Caco-2 (cell line): ENCODE measurements at regions not wholly inside any gene's neighbourhood (a gene's known extent, or its start where the extent isn't known, plus 50 kb on each side); places are given as distances from the start of the nearest gene placed in this dataset.
"Not testable (repeated sequence)": the region's sequence is repeated elsewhere in the genome, so short reads cannot be mapped to it uniquely, and the experiment has no call there.

Experiments
- BruUV-seq: library from RNA; stranded (reverse); fragments of 400-500 nt; replicated peaks from 2 replicates; lab custom pipeline; 2021; lab: Mats Ljungman, UMichigan
- CTCF ChIA-PET: fragments of 300-600 bp; sonication (Branson Sonifier 250); formaldehyde crosslinking; loops from one replicate; lab custom pipeline; 2022; ENCODE audit warnings: antibody characterized with exemption; lab: Charles Lee
- POLR2A ChIA-PET: fragments of 300-600 bp; sonication (Branson Sonifier 250); formaldehyde crosslinking; loops from one replicate; lab custom pipeline; 2022; ENCODE audit warnings: antibody characterized with exemption; lab: Charles Lee
- DNase-seq, 2 experiments: peaks; one replicate each; pipeline versions ENCODE4 v3.0.0 to v3.0.0-alpha.2; 2020 to 2022
- H3K27me3 ChIP-seq: replicated peaks from 2 replicates; pipeline ENCODE4 v1.6.0; 2011; ENCODE audit warnings: low read length; ENCODE audit not compliant: control insufficient read depth, insufficient read depth
- H3K36me3 ChIP-seq: 2 replicates; pipeline ENCODE4 v1.5.1; 2011; ENCODE audit warnings: low read length; ENCODE audit not compliant: control insufficient read depth, insufficient read depth
- H3K4me1 ChIP-seq: fragments of 250-450 bp; sonication (Bioruptor Pico); 2 replicates; pipeline ENCODE4 v1.5.1; 2020; ENCODE audit warnings: mild to moderate bottlenecking
- H3K4me3 ChIP-seq: 2 replicates; pipeline ENCODE4 v1.5.1; 2011; ENCODE audit warnings: low read depth, mild to moderate bottlenecking, control low read depth, low read length
- H3K9me3 ChIP-seq: fragments of 250-450 bp; sonication (Bioruptor Pico); 2 replicates; pipeline ENCODE4 v1.5.1; 2020; ENCODE audit warnings: mild to moderate bottlenecking, moderate library complexity
- H3K27ac Mint-ChIP-seq: one replicate; pipeline ENCODE4 v1.8.0; 2022; ENCODE audit warnings: mixed read lengths; ENCODE audit not compliant: unreplicated experiment
- H3K27me3 Mint-ChIP-seq: one replicate; pipeline ENCODE4 v1.8.0; 2022; ENCODE audit warnings: mixed read lengths; ENCODE audit not compliant: insufficient read depth, unreplicated experiment
- H3K36me3 Mint-ChIP-seq: one replicate; pipeline ENCODE4 v1.8.0; 2022; ENCODE audit warnings: mild to moderate bottlenecking, mixed read lengths; ENCODE audit not compliant: insufficient read depth, unreplicated experiment
- H3K4me1 Mint-ChIP-seq: one replicate; pipeline ENCODE4 v1.8.0; 2022; ENCODE audit warnings: low read depth, mixed read lengths; ENCODE audit not compliant: unreplicated experiment
- H3K4me3 Mint-ChIP-seq: one replicate; pipeline ENCODE4 v1.8.0; 2022; ENCODE audit warnings: mild to moderate bottlenecking, moderate library complexity, mixed read lengths; ENCODE audit not compliant: unreplicated experiment
- H3K9me3 Mint-ChIP-seq: one replicate; pipeline ENCODE4 v1.8.0; 2022; ENCODE audit warnings: mixed read lengths; ENCODE audit not compliant: unreplicated experiment
- CTCF ChIP-seq, 2 experiments: fragments of 200-600 bp in 1 of 2; IDR thresholded peaks; 1 replicate in 1 of 2; 2 replicates in 1 of 2; pipeline versions ENCODE4 v1.5.1 to v1.8.0; 2011 to 2022; ENCODE audit warnings: antibody characterized with exemption in 1 of 2, control low read depth in 1 of 2, inconsistent platforms in 1 of 2, low read depth in 1 of 2, low read length in 1 of 2, mild to moderate bottlenecking in 1 of 2, moderate library complexity in 1 of 2; ENCODE audit not compliant: insufficient read depth in 1 of 2, severe bottlenecking in 1 of 2, unreplicated experiment in 1 of 2
- intact Hi-C: fragments of 100-400 bp; cut with micrococcal nuclease; formaldehyde crosslinking; loops from one replicate; pipeline ENCODE4 v1.10.0; 2022; ENCODE audit not compliant: unreplicated experiment

GRCh38 chr2:138382672-138383071 is 118.9 kb upstream of the SPOPL start:
- peaks cover 6% of the 10 kb centered on the region for H3K36me3 Mint-ChIP-seq
- H3K27me3 ChIP-seq, result no peaks in the 10 kb centered on the region
- no peak overlapping the region for H3K27ac Mint-ChIP-seq
- intact Hi-C loops, result no loop called here
- no peak overlapping the region for H3K4me3 ChIP-seq
- no peaks in the 10 kb centered on the region; the same call in 1 of the 2 replicates for H3K36me3 ChIP-seq
- POLR2A ChIA-PET, result no interaction called here
- no peaks in the 10 kb centered on the region for H3K27me3 Mint-ChIP-seq
- BruUV-seq, result no TSS peak
- H3K4me1 ChIP-seq, result no peaks in the 10 kb centered on the region
- no peak for TF ChIP-seq CTCF (IDR thresholded peaks at IDR 0.05; ENCODE audit: insufficient read depth in 1 of 2, low read depth in 1 of 2, low read length in 1 of 2, severe bottlenecking in 1 of 2, unreplicated experiment in 1 of 2)
- CTCF ChIA-PET, result no interaction called here
- H3K4me3 Mint-ChIP-seq, result no peak overlapping the region
- DNase-seq, result no peak
- H3K4me1 Mint-ChIP-seq, result peaks cover 6% of the 10 kb centered on the region
- no peaks in the 10 kb centered on the region for H3K9me3 Mint-ChIP-seq
- H3K9me3 ChIP-seq, result no peaks in the 10 kb centered on the region

GRCh38 chr2:138386191-138386590 is 115.4 kb upstream of the SPOPL start:
- H3K4me1 Mint-ChIP-seq, H3K4me1 ChIP-seq, H3K27me3 Mint-ChIP-seq, POLR2A ChIA-PET, H3K27me3 ChIP-seq, H3K9me3 Mint-ChIP-seq, H3K36me3 Mint-ChIP-seq, H3K4me3 ChIP-seq, BruUV-seq, H3K4me3 Mint-ChIP-seq, H3K27ac Mint-ChIP-seq, H3K9me3 ChIP-seq, H3K36me3 ChIP-seq: not testable (repeated sequence)
- intact Hi-C loops, result loop anchor here (5.0 kb wide), 1 partner anchor 41 kb away; no protein-coding TSS in a partner anchor
- peak in 1 of 2 experiments; percentile 14 for DNase-seq
- CTCF ChIA-PET, result interaction anchor here (0.7 kb wide), 1 partner anchor 290 kb away, joined by 3 read pairs; no protein-coding TSS in a partner anchor

DNA sequence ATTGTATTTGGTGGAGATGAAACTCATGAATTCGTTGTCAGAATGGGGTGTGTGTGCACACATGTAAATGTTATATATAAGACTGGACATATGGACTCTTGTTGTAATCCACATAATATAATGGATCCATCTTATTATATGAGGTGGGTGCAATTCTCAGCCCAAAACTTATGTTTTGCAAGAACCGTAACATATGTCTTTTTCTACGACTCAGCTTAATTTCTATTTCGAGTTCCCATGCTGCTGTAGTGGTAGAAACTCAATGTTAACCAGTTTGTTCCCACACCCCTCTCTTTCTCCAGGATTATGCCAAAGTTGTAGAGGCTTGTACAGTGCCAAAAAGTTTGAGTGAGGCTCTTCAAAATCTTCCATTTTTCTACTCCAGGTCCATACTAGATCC is 112.5 kb upstream of the SPOPL start:
- Mint-ChIP-seq H3K36me3 (no peaks in the 10 kb centered on the region), H3K9me3 (no peaks in the 10 kb centered on the region), H3K27ac (no peak overlapping the region), H3K4me3 (no peak overlapping the region), H3K27me3 (no peaks in the 10 kb centered on the region), H3K4me1 (no peaks in the 10 kb centered on the region)
- Histone ChIP-seq H3K27me3 (no peaks in the 10 kb centered on the region), H3K4me3 (no peak overlapping the region), H3K36me3 (no peaks in the 10 kb centered on the region), H3K9me3 (no peaks in the 10 kb centered on the region), H3K4me1 (no peaks in the 10 kb centered on the region)
- intact Hi-C loops, result loop anchor here (5.0 kb wide), 1 partner anchor 38 kb away; no protein-coding TSS in a partner anchor
- no peak for DNase-seq
- POLR2A ChIA-PET, result no interaction called here
- no peak for TF ChIP-seq CTCF (IDR thresholded peaks at IDR 0.05; ENCODE audit: insufficient read depth in 1 of 2, low read depth in 1 of 2, low read length in 1 of 2, severe bottlenecking in 1 of 2, unreplicated experiment in 1 of 2)
- no TSS peak for BruUV-seq
- CTCF ChIA-PET, result no interaction called here
